ENCODE measurements at regions not wholly inside any gene's neighbourhood (a gene's known extent, or its start where the extent isn't known, plus 50 kb on each side); places are given as distances from the start of the nearest gene placed in this dataset.

GRCh38 chr12:76220980-76221379 lies 127.2 kb downstream of the BBS10 start:
- no CpG with 5 or more reads among the region's 1 CpG for WGBS (ENCODE audit: insufficient coverage)
- Histone ChIP-seq H3K27me3 (replicated peaks in 2 of 5; ENCODE audit: control insufficient read depth in 4 of 5, insufficient read depth in 5 of 5, low read length in 4 of 5) (no peaks in the 10 kb centered on the region), H3K4me3 (ENCODE audit: control insufficient read depth in 1 of 7, extremely low read depth in 1 of 7, insufficient read depth in 4 of 7, low read depth in 2 of 7, low read length in 6 of 7) (no peak overlapping the region), H3K27ac (ENCODE audit: insufficient read depth in 1 of 2, low read depth in 1 of 2, low read length in 2 of 2, poor library complexity in 1 of 2, severe bottlenecking in 2 of 2) (no peak overlapping the region), H3K36me3 (ENCODE audit: control insufficient read depth in 4 of 4, insufficient read depth in 4 of 4, low read length in 3 of 4) (no peaks in the 10 kb centered on the region), H3K9me3 (ENCODE audit: control extremely low read depth in 1 of 5, control insufficient read depth in 4 of 5, insufficient read depth in 2 of 5, low read depth in 1 of 5, low read length in 4 of 5) (no peaks in the 10 kb centered on the region), H3K4me1 (ENCODE audit: control extremely low read depth in 1 of 4, control insufficient read depth in 4 of 4, insufficient read depth in 4 of 4, low read length in 3 of 4) (no peaks in the 10 kb centered on the region)
- ChIA-PET POLR2A (no interaction called here), CTCF (no interaction called here)
- DNase-seq = no peak

- WGBS (ENCODE audit: insufficient coverage) = no CpG with 5 or more reads among the region's 1 CpG
- DNase-seq = no peak
- Histone ChIP-seq H3K9me3 (ENCODE audit: control extremely low read depth in 1 of 5, control insufficient read depth in 4 of 5, insufficient read depth in 2 of 5, low read depth in 1 of 5, low read length in 4 of 5) (no peaks in the 10 kb centered on the region), H3K27ac (ENCODE audit: insufficient read depth in 1 of 2, low read depth in 1 of 2, low read length in 2 of 2, poor library complexity in 1 of 2, severe bottlenecking in 2 of 2) (no peak overlapping the region), H3K4me1 (ENCODE audit: control extremely low read depth in 1 of 4, control insufficient read depth in 4 of 4, insufficient read depth in 4 of 4, low read length in 3 of 4) (no peaks in the 10 kb centered on the region), H3K4me3 (ENCODE audit: control insufficient read depth in 1 of 7, extremely low read depth in 1 of 7, insufficient read depth in 4 of 7, low read depth in 2 of 7, low read length in 6 of 7) (no peak overlapping the region), H3K36me3 (ENCODE audit: control insufficient read depth in 4 of 4, insufficient read depth in 4 of 4, low read length in 3 of 4) (no peaks in the 10 kb centered on the region), H3K27me3 (replicated peaks in 2 of 5; ENCODE audit: control insufficient read depth in 4 of 5, insufficient read depth in 5 of 5, low read length in 4 of 5) (no peaks in the 10 kb centered on the region)
- ChIA-PET CTCF (no interaction called here), POLR2A (no interaction called here)
Measured at GRCh38 chr12:76219806-76220205, 128.4 kb downstream of the BBS10 start.

DNA sequence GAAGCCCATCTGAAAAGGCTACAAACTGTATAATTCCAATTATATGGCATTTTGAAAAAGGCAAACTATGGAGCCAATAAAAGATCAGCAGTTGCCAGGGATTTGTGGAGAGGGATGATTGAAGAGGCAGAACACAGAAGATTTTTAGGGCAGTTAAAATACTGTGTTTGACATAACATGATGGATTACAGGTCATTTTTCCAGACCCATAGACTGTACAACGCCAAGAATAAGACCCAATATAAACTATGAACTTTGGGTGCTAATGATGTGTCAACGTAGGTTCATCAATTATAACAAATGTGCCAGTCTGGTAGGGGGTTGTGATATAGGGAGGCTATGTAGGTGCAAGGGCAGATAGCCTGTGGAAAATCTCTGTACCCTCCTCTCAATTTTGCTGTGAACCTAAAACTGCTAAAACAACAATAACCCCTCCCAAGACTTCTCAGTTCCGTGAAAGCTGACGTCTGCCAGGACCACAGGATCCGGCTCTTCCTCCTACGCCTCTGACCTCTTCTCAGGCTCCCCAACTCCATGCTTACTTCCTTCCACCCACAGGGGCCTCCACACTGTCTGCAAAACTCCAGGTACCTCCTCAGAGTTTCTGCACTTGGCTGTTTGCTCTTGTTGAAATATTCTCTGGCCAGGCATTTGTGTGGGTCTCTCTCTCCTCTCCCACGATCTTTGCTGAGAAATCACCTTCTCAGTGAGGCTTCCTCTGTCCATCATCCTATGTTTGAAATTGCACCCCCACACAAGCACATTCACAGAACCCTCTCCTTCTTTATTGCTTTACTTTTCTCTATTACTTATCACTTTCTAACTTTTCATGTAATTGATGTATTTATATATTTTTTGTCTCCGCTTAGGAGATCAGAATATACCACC lies 131.4 kb downstream of the BBS10 start:
- Histone ChIP-seq H3K4me3 (ENCODE audit: control insufficient read depth in 1 of 7, extremely low read depth in 1 of 7, insufficient read depth in 4 of 7, low read depth in 2 of 7, low read length in 6 of 7) (no peak overlapping the region), H3K27ac (ENCODE audit: insufficient read depth in 1 of 2, low read depth in 1 of 2, low read length in 2 of 2, poor library complexity in 1 of 2, severe bottlenecking in 2 of 2) (no peak overlapping the region), H3K27me3 (replicated peaks in 2 of 5; ENCODE audit: control insufficient read depth in 4 of 5, insufficient read depth in 5 of 5, low read length in 4 of 5) (no peaks in the 10 kb centered on the region), H3K36me3 (ENCODE audit: control insufficient read depth in 4 of 4, insufficient read depth in 4 of 4, low read length in 3 of 4) (no peaks in the 10 kb centered on the region), H3K9me3 (ENCODE audit: control extremely low read depth in 1 of 5, control insufficient read depth in 4 of 5, insufficient read depth in 2 of 5, low read depth in 1 of 5, low read length in 4 of 5) (no peaks in the 10 kb centered on the region), H3K4me1 (ENCODE audit: control extremely low read depth in 1 of 4, control insufficient read depth in 4 of 4, insufficient read depth in 4 of 4, low read length in 3 of 4) (no peaks in the 10 kb centered on the region)
- ChIA-PET CTCF (interaction anchor here (1.2 kb wide), 1 partner anchor 10 kb away, joined by 3 read pairs; no protein-coding TSS in a partner anchor), POLR2A (no interaction called here)
- 82% methylated on average over 5 of the region's 8 CpGs for WGBS (ENCODE audit: insufficient coverage)
- no peak for DNase-seq

DNA sequence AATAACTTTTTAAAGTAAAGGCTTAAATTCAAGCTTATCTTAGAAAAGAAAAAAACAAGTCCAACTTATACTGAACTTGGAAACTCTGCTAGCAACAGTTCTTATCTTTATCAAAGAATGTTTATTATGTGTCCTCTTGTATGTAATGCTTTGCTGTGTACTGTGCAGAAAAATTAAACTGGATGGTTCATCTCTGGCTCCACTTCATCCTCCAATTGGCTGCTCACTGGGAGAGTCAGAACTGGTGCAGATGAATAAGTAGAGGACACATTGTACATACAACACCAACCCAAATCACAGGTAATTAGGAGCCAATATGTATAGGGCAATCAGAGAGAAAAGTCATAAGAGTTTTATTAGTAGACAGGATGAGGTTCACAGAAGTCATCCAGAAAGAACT lies 123.6 kb upstream of the NAP1L1 start:
- no peak for DNase-seq
- no peak overlapping the region for H3K27ac ChIP-seq (ENCODE audit: insufficient read depth in 1 of 2, low read depth in 1 of 2, low read length in 2 of 2, poor library complexity in 1 of 2, severe bottlenecking in 2 of 2)
- no peaks in the 10 kb centered on the region for H3K36me3 ChIP-seq (ENCODE audit: control insufficient read depth in 4 of 4, insufficient read depth in 4 of 4, low read length in 3 of 4)
- H3K9me3 ChIP-seq (ENCODE audit: control extremely low read depth in 1 of 5, control insufficient read depth in 4 of 5, insufficient read depth in 2 of 5, low read depth in 1 of 5, low read length in 4 of 5) = peaks cover 0 to 2% (median 0%) of the 10 kb centered on the region in 5 experiments
- H3K27me3 ChIP-seq (replicated peaks in 2 of 5; ENCODE audit: control insufficient read depth in 4 of 5, insufficient read depth in 5 of 5, low read length in 4 of 5) = peaks cover 0 to 5% (median 0%) of the 10 kb centered on the region in 5 experiments
- CTCF ChIA-PET = no interaction called here
- H3K4me1 ChIP-seq (ENCODE audit: control extremely low read depth in 1 of 4, control insufficient read depth in 4 of 4, insufficient read depth in 4 of 4, low read length in 3 of 4) = no peaks in the 10 kb centered on the region
- POLR2A ChIA-PET = no interaction called here
- no peak overlapping the region for H3K4me3 ChIP-seq (ENCODE audit: control insufficient read depth in 1 of 7, extremely low read depth in 1 of 7, insufficient read depth in 4 of 7, low read depth in 2 of 7, low read length in 6 of 7)

DNA sequence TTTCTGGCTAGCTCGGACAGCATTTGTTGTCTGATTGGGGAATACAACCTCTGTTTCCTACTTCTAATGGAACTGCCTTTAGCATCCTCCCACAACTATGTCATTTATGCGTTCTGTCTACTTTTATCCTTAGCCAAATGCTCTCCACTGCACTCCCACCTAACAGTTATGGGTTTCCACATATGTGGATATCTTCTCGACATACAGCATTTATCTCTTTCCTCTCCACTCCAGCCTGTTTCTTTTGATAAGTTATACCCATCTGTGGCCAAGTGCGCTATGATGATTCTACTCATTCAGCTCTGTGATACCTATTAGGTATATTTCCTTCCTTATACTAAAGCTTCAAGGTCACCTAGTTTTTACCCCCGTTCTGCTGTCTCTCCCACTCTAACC lies 122.2 kb upstream of the NAP1L1 start:
- no peak for DNase-seq
- H3K27me3 ChIP-seq (replicated peaks in 2 of 5; ENCODE audit: control insufficient read depth in 4 of 5, insufficient read depth in 5 of 5, low read length in 4 of 5) = peaks cover 0 to 5% (median 0%) of the 10 kb centered on the region in 5 experiments
- H3K27ac ChIP-seq (ENCODE audit: insufficient read depth in 1 of 2, low read depth in 1 of 2, low read length in 2 of 2, poor library complexity in 1 of 2, severe bottlenecking in 2 of 2) = no peak overlapping the region
- H3K4me1 ChIP-seq (ENCODE audit: control extremely low read depth in 1 of 4, control insufficient read depth in 4 of 4, insufficient read depth in 4 of 4, low read length in 3 of 4) = no peaks in the 10 kb centered on the region
- 90% methylated on average over 5 of the region's 5 CpGs for WGBS (ENCODE audit: insufficient coverage)
- ChIA-PET POLR2A (no interaction called here), CTCF (interaction anchor here (1.0 kb wide), 1 partner anchor 10 kb away, joined by 3 read pairs; no protein-coding TSS in a partner anchor)
- peaks cover 0 to 2% (median 0%) of the 10 kb centered on the region in 5 experiments for H3K9me3 ChIP-seq (ENCODE audit: control extremely low read depth in 1 of 5, control insufficient read depth in 4 of 5, insufficient read depth in 2 of 5, low read depth in 1 of 5, low read length in 4 of 5)
- no peaks in the 10 kb centered on the region for H3K36me3 ChIP-seq (ENCODE audit: control insufficient read depth in 4 of 4, insufficient read depth in 4 of 4, low read length in 3 of 4)
- H3K4me3 ChIP-seq (ENCODE audit: control insufficient read depth in 1 of 7, extremely low read depth in 1 of 7, insufficient read depth in 4 of 7, low read depth in 2 of 7, low read length in 6 of 7) = no peak overlapping the region

- WGBS (ENCODE audit: insufficient coverage) = no CpG with 5 or more reads among the region's 1 CpG
- no peaks in the 10 kb centered on the region for H3K4me1 ChIP-seq (ENCODE audit: control extremely low read depth in 1 of 4, control insufficient read depth in 4 of 4, insufficient read depth in 4 of 4, low read length in 3 of 4)
- ChIA-PET CTCF (no interaction called here), POLR2A (no interaction called here)
- no peaks in the 10 kb centered on the region for H3K36me3 ChIP-seq (ENCODE audit: control insufficient read depth in 4 of 4, insufficient read depth in 4 of 4, low read length in 3 of 4)
- no peak for DNase-seq
- peaks cover 0 to 5% (median 0%) of the 10 kb centered on the region in 5 experiments for H3K27me3 ChIP-seq (replicated peaks in 2 of 5; ENCODE audit: control insufficient read depth in 4 of 5, insufficient read depth in 5 of 5, low read length in 4 of 5)
- H3K27ac ChIP-seq (ENCODE audit: insufficient read depth in 1 of 2, low read depth in 1 of 2, low read length in 2 of 2, poor library complexity in 1 of 2, severe bottlenecking in 2 of 2) = no peak overlapping the region
- no peak overlapping the region for H3K4me3 ChIP-seq (ENCODE audit: control insufficient read depth in 1 of 7, extremely low read depth in 1 of 7, insufficient read depth in 4 of 7, low read depth in 2 of 7, low read length in 6 of 7)
- H3K9me3 ChIP-seq (ENCODE audit: control extremely low read depth in 1 of 5, control insufficient read depth in 4 of 5, insufficient read depth in 2 of 5, low read depth in 1 of 5, low read length in 4 of 5) = peaks cover 0 to 2% (median 0%) of the 10 kb centered on the region in 5 experiments
Measured at GRCh38 chr12:76206039-76206676, 121.7 kb upstream of the NAP1L1 start.

DNA sequence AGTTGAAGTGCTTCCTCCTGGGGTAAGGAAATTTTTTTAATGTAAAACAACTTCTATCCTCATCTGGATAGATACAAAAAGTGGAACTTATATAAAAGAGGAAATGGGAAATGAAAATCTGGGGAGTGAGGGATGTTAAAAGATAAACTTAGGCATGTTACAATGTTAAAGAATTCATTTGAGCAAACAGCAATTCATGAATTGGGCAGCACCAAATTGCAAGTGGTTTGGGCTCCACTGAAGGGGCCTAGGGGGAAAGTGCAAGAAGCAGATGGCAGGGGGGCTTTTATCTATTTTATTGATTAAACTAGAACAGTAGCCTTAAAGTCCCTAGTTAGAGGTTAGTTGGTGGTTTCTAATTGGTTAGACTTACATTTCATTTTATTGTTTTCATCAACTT lies 118.1 kb upstream of the NAP1L1 start:
- no peak for DNase-seq
- CTCF ChIA-PET = no interaction called here
- POLR2A ChIA-PET = no interaction called here
- H3K9me3 ChIP-seq (ENCODE audit: control extremely low read depth in 1 of 5, control insufficient read depth in 4 of 5, insufficient read depth in 2 of 5, low read depth in 1 of 5, low read length in 4 of 5) = peaks cover 0 to 25% (median 11%) of the 10 kb centered on the region in 5 experiments
- peaks cover 0 to 5% (median 0%) of the 10 kb centered on the region in 5 experiments for H3K27me3 ChIP-seq (replicated peaks in 2 of 5; ENCODE audit: control insufficient read depth in 4 of 5, insufficient read depth in 5 of 5, low read length in 4 of 5)
- no peaks in the 10 kb centered on the region for H3K36me3 ChIP-seq (ENCODE audit: control insufficient read depth in 4 of 4, insufficient read depth in 4 of 4, low read length in 3 of 4)
- no peak overlapping the region for H3K27ac ChIP-seq (ENCODE audit: insufficient read depth in 1 of 2, low read depth in 1 of 2, low read length in 2 of 2, poor library complexity in 1 of 2, severe bottlenecking in 2 of 2)
- H3K4me1 ChIP-seq (ENCODE audit: control extremely low read depth in 1 of 4, control insufficient read depth in 4 of 4, insufficient read depth in 4 of 4, low read length in 3 of 4) = no peaks in the 10 kb centered on the region
- no peak overlapping the region for H3K4me3 ChIP-seq (ENCODE audit: control insufficient read depth in 1 of 7, extremely low read depth in 1 of 7, insufficient read depth in 4 of 7, low read depth in 2 of 7, low read length in 6 of 7)
